ENCODE measurements at regions not wholly inside any gene's neighbourhood (a gene's known extent, or its start where the extent isn't known, plus 50 kb on each side); places are given as distances from the start of the nearest gene placed in this dataset.

- Histone ChIP-seq H3K4me3 (ENCODE audit: low read depth in 1 of 2, low read length in 1 of 2) (no peak overlapping the region), H3K9me3 (no peaks in the 10 kb centered on the region), H3K36me3 (no peaks in the 10 kb centered on the region), H3K27me3 (no peaks in the 10 kb centered on the region), H3K4me1 (ENCODE audit: control insufficient read depth in 1 of 2, insufficient read depth in 1 of 2, low read depth in 1 of 2, low read length in 1 of 2) (peaks cover 0 to 4% of the 10 kb centered on the region in 2 experiments), H3K27ac (no peak overlapping the region)
- no peak for TF ChIP-seq CTCF (IDR thresholded peaks at IDR 0.05)
Measured at GRCh38 chr12:61780435-61780834, 479.8 kb upstream of the USP15 start.

- Histone ChIP-seq H3K4me1 (ENCODE audit: control insufficient read depth in 1 of 2, insufficient read depth in 1 of 2, low read depth in 1 of 2, low read length in 1 of 2) (peaks cover 0 to 4% of the 10 kb centered on the region in 2 experiments), H3K9me3 (no peaks in the 10 kb centered on the region), H3K27me3 (no peaks in the 10 kb centered on the region), H3K36me3 (no peaks in the 10 kb centered on the region), H3K4me3 (ENCODE audit: low read depth in 1 of 2, low read length in 1 of 2) (no peak overlapping the region), H3K27ac (no peak overlapping the region)
- no peak for TF ChIP-seq CTCF (IDR thresholded peaks at IDR 0.05)
Measured at GRCh38 chr12:61781021-61781581, 479.1 kb upstream of the USP15 start.

- no peaks in the 10 kb centered on the region for H3K36me3 ChIP-seq
- H3K4me3 ChIP-seq (ENCODE audit: low read depth in 1 of 2, low read length in 1 of 2), result no peak overlapping the region
- H3K4me1 ChIP-seq (ENCODE audit: control insufficient read depth in 1 of 2, insufficient read depth in 1 of 2, low read depth in 1 of 2, low read length in 1 of 2), result no peaks in the 10 kb centered on the region
- H3K9me3 ChIP-seq, result no peaks in the 10 kb centered on the region
- H3K27ac ChIP-seq, result no peak overlapping the region
- H3K27me3 ChIP-seq, result no peaks in the 10 kb centered on the region
- TF ChIP-seq CTCF (IDR thresholded peaks at IDR 0.05), result no peak
Measured at GRCh38 chr12:61796846-61797245, 463.4 kb upstream of the USP15 start.

- H3K27me3 ChIP-seq, result no peaks in the 10 kb centered on the region
- no peaks in the 10 kb centered on the region for H3K9me3 ChIP-seq
- no peaks in the 10 kb centered on the region for H3K36me3 ChIP-seq
- H3K4me1 ChIP-seq (ENCODE audit: control insufficient read depth in 1 of 2, insufficient read depth in 1 of 2, low read depth in 1 of 2, low read length in 1 of 2), result no peaks in the 10 kb centered on the region
- no peak overlapping the region for H3K4me3 ChIP-seq (ENCODE audit: low read depth in 1 of 2, low read length in 1 of 2)
- TF ChIP-seq CTCF (IDR thresholded peaks at IDR 0.05), result no peak
- no peak overlapping the region for H3K27ac ChIP-seq
Measured at GRCh38 chr12:61797266-61797665, 462.9 kb upstream of the USP15 start.

- Histone ChIP-seq H3K27me3 (no peaks in the 10 kb centered on the region), H3K36me3 (no peaks in the 10 kb centered on the region), H3K4me1 (ENCODE audit: control insufficient read depth in 1 of 2, insufficient read depth in 1 of 2, low read depth in 1 of 2, low read length in 1 of 2) (no peaks in the 10 kb centered on the region), H3K27ac (no peak overlapping the region), H3K4me3 (ENCODE audit: low read depth in 1 of 2, low read length in 1 of 2) (no peak overlapping the region), H3K9me3 (no peaks in the 10 kb centered on the region)
- no peak for TF ChIP-seq CTCF (IDR thresholded peaks at IDR 0.05)
Measured at GRCh38 chr12:61798778-61799177, 461.4 kb upstream of the USP15 start.

GRCh38 chr12:61804301-61804700 lies 455.9 kb upstream of the USP15 start:
- Histone ChIP-seq H3K27me3 (no peaks in the 10 kb centered on the region), H3K4me3 (ENCODE audit: low read depth in 1 of 2, low read length in 1 of 2) (no peak overlapping the region), H3K9me3 (no peaks in the 10 kb centered on the region), H3K27ac (no peak overlapping the region), H3K4me1 (ENCODE audit: control insufficient read depth in 1 of 2, insufficient read depth in 1 of 2, low read depth in 1 of 2, low read length in 1 of 2) (no peaks in the 10 kb centered on the region), H3K36me3 (no peaks in the 10 kb centered on the region)
- TF ChIP-seq CTCF (IDR thresholded peaks at IDR 0.05), result no peak

Data from neutrophil (primary cell).